MM.1S (cell line): ENCODE measurements at regions not wholly inside any gene's neighbourhood (a gene's known extent, or its start where the extent isn't known, plus 50 kb on each side); places are given as distances from the start of the nearest gene placed in this dataset.

ENCODE experiments used
- CTCF ChIP-seq: fragments of 300-600 bp; sonication (generic); IDR thresholded peaks from 2 replicates; pipeline ENCODE4 v1.5.1; 2016; ENCODE audit warnings: antibody characterized with exemption, low read length, mixed read lengths
- EZH2 ChIP-seq: fragments of 300-600 bp; sonication (generic); optimal IDR thresholded peaks from 2 replicates; pipeline ENCODE3; 2017; ENCODE audit warnings: low read depth, mild to moderate bottlenecking, antibody characterized with exemption, low read length, mixed read lengths
- EZH2phosphoT487 ChIP-seq: fragments of 300-600 bp; sonication (generic); IDR thresholded peaks from 2 replicates; pipeline ENCODE4 v1.6.1; 2018; ENCODE audit warnings: antibody characterized with exemption, low read length

GRCh38 chr1:168822911-168823310 is 93.9 kb upstream of the DPT start:
- no peak for TF ChIP-seq CTCF
- TF ChIP-seq EZH2phosphoT487: no peak
- no peak for TF ChIP-seq EZH2
